Kidney epithelial cell (primary cell): ENCODE measurements at regions not wholly inside any gene's neighbourhood (a gene's known extent, or its start where the extent isn't known, plus 50 kb on each side); places are given as distances from the start of the nearest gene placed in this dataset.
"Not testable (repeated sequence)": the region's sequence is repeated elsewhere in the genome, so short reads cannot be mapped to it uniquely, and the experiment has no call there.

Source experiments
- DNase-seq: peaks from one replicate; pipeline ENCODE4 v3.0.0-alpha.2; 2010; ENCODE audit warnings: low read depth
- H3K27me3 ChIP-seq: 2 replicates; pipeline ENCODE4 v1.6.0; 2011; ENCODE audit warnings: low read length; ENCODE audit not compliant: control insufficient read depth, insufficient read depth
- H3K36me3 ChIP-seq: 2 replicates; pipeline ENCODE4 v1.5.1; 2011; ENCODE audit warnings: low read length; ENCODE audit not compliant: control insufficient read depth, insufficient read depth
- H3K4me3 ChIP-seq: 2 replicates; pipeline ENCODE4 v1.5.1; 2011; ENCODE audit warnings: low read depth, mild to moderate bottlenecking, control low read depth, low read length
- CTCF ChIP-seq: IDR thresholded peaks from 2 replicates; pipeline ENCODE4 v1.5.1; 2011; ENCODE audit warnings: mild to moderate bottlenecking, moderate library complexity, low read length, control low read depth, inconsistent platforms; ENCODE audit not compliant: insufficient read depth, poor library complexity, severe bottlenecking

GRCh38 chr6:139961190-139961589, 586.7 kb upstream of the CITED2 start:
- H3K36me3 ChIP-seq, result no peaks in the 10 kb centered on the region
- TF ChIP-seq CTCF, result no peak
- no peak for DNase-seq
- no peaks in the 10 kb centered on the region for H3K27me3 ChIP-seq
- H3K4me3 ChIP-seq, result no peak overlapping the region

- H3K36me3 ChIP-seq, result no peaks in the 10 kb centered on the region
- no peak overlapping the region for H3K4me3 ChIP-seq
- no peak for TF ChIP-seq CTCF
- H3K27me3 ChIP-seq, result no peaks in the 10 kb centered on the region
- no peak for DNase-seq
Measured at GRCh38 chr6:139960671-139961070, 586.2 kb upstream of the CITED2 start.

GRCh38 chr6:139955366-139956155, 581.1 kb upstream of the CITED2 start:
- TF ChIP-seq CTCF, result no peak
- Histone ChIP-seq H3K27me3 (no peaks in the 10 kb centered on the region), H3K36me3 (no peaks in the 10 kb centered on the region), H3K4me3 (no peak overlapping the region)
- DNase-seq, result no peak

- TF ChIP-seq CTCF, result no peak
Measured at GRCh38 chr6:139954463-139955071, 580.1 kb upstream of the CITED2 start.

GRCh38 chr6:139953780-139954179, 579.3 kb upstream of the CITED2 start:
- H3K4me3 ChIP-seq, DNase-seq, H3K36me3 ChIP-seq, H3K27me3 ChIP-seq: not testable (repeated sequence)

More at GRCh38 chr6:139954463-139955071, 580.1 kb upstream of the CITED2 start:
- Histone ChIP-seq H3K27me3 (no peaks in the 10 kb centered on the region), H3K36me3 (no peaks in the 10 kb centered on the region), H3K4me3 (no peak overlapping the region)
- DNase-seq, result no peak

GRCh38 chr6:139951172-139951571, 576.7 kb upstream of the CITED2 start:
- H3K27me3 ChIP-seq, result no peaks in the 10 kb centered on the region
- no peak overlapping the region for H3K4me3 ChIP-seq
- H3K36me3 ChIP-seq, result no peaks in the 10 kb centered on the region
- DNase-seq, result no peak
- TF ChIP-seq CTCF, result no peak
